Suprapubic skin (tissue), 4 donors: ENCODE measurements at regions not wholly inside any gene's neighbourhood (a gene's known extent, or its start where the extent isn't known, plus 50 kb on each side); places are given as distances from the start of the nearest gene placed in this dataset.

Experiments used
- POLR2A ChIP-seq, 2 donors: fragments of 450-650 bp; IDR thresholded peaks; one replicate each; pipeline ENCODE4 v1.6.1; 2017; ENCODE audit warnings: antibody characterized with exemption in 2 of 2, mild to moderate bottlenecking in 2 of 2, moderate library complexity in 2 of 2
- POLR2AphosphoS5 ChIP-seq, 3 donors: sonication (generic); formaldehyde crosslinking; IDR thresholded peaks; one replicate each; pipeline ENCODE4 v1.6.1; 2017; ENCODE audit warnings: antibody characterized with exemption in 3 of 3
- TF ChIP-seq, protein P1 (sequence below), 2 donors: fragments of 200-600 bp in 1 of 2; fragments of 450-650 bp in 1 of 2; sonication (generic) in 1 of 2; IDR thresholded peaks; one replicate each; pipeline ENCODE4 v1.5.1; 2016 to 2019; ENCODE audit warnings: antibody characterized with exemption in 2 of 2, mild to moderate bottlenecking in 1 of 2, moderate library complexity in 1 of 2

GRCh38 chr5:18546591-18546990, 912.3 kb downstream of the TAF11L14 start:
- TF ChIP-seq POLR2A (IDR thresholded peaks at IDR 0.05): no peak
- TF ChIP-seq, protein P1, sequence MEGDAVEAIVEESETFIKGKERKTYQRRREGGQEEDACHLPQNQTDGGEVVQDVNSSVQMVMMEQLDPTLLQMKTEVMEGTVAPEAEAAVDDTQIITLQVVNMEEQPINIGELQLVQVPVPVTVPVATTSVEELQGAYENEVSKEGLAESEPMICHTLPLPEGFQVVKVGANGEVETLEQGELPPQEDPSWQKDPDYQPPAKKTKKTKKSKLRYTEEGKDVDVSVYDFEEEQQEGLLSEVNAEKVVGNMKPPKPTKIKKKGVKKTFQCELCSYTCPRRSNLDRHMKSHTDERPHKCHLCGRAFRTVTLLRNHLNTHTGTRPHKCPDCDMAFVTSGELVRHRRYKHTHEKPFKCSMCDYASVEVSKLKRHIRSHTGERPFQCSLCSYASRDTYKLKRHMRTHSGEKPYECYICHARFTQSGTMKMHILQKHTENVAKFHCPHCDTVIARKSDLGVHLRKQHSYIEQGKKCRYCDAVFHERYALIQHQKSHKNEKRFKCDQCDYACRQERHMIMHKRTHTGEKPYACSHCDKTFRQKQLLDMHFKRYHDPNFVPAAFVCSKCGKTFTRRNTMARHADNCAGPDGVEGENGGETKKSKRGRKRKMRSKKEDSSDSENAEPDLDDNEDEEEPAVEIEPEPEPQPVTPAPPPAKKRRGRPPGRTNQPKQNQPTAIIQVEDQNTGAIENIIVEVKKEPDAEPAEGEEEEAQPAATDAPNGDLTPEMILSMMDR (IDR thresholded peaks at IDR 0.05): no peak
- no peak for TF ChIP-seq POLR2AphosphoS5 (IDR thresholded peaks at IDR 0.05)
